Endothelial cell of umbilical vein (primary cell): ENCODE measurements at regions not wholly inside any gene's neighbourhood (a gene's known extent, or its start where the extent isn't known, plus 50 kb on each side); places are given as distances from the start of the nearest gene placed in this dataset.

Experiments used
- BruUV-seq: library from RNA; stranded (reverse); fragments of 400-500 nt; replicated peaks from 2 replicates; lab custom pipeline; 2021; lab: Mats Ljungman, UMichigan
- CTCF ChIA-PET: fragments of 300-600, 350-600 bp; sonication (Branson Sonifier 250); formaldehyde crosslinking; loops from one replicate; lab custom pipeline; 2021; ENCODE audit warnings: antibody characterized with exemption, inconsistent platforms; lab: Charles Lee
- POLR2A ChIA-PET: fragments of 300-600, 350-600 bp; sonication (Branson Sonifier 250); formaldehyde crosslinking; loops from one replicate; lab custom pipeline; 2021; ENCODE audit warnings: antibody characterized with exemption, inconsistent platforms; lab: Charles Lee
- DNase-seq: peaks from one replicate; pipeline ENCODE4 v3.0.0-alpha.2; 2011; ENCODE audit warnings: low read depth, low spot score
- FAIRE-seq: peaks from 2 replicates; lab custom pipeline; 2011; peaks lifted over from hg19 to GRCh38; lab: Jason Lieb, UNC
- H2AFZ ChIP-seq: 2 replicates; pipeline ENCODE4 v1.6.0; 2012; ENCODE audit warnings: low read depth, low read length, control low read depth, inconsistent platforms
- H3K27ac ChIP-seq: 2 replicates; pipeline ENCODE4 v1.5.1; 2011; ENCODE audit warnings: low read depth, mild to moderate bottlenecking, control low read depth, low read length, moderate library complexity; ENCODE audit not compliant: insufficient read depth
- H3K27me3 ChIP-seq, 2 experiments: 2 replicates each; pipeline versions ENCODE4 v1.6.0 to v1.6.1; 2011; ENCODE audit warnings: low read length in 2 of 2, mixed read lengths in 1 of 2; ENCODE audit not compliant: control insufficient read depth in 2 of 2, insufficient read depth in 2 of 2
- H3K36me3 ChIP-seq, 2 experiments: 2 replicates in 1 of 2; 3 replicates in 1 of 2; pipeline ENCODE4 v1.5.1; 2011; ENCODE audit warnings: low read length in 2 of 2, mild to moderate bottlenecking in 1 of 2, moderate library complexity in 1 of 2; ENCODE audit not compliant: control insufficient read depth in 2 of 2, insufficient read depth in 2 of 2; ENCODE audit errors: extremely low read depth in 1 of 2
- H3K4me1 ChIP-seq: 3 replicates; pipeline ENCODE4 v1.5.1; 2011; ENCODE audit warnings: mild to moderate bottlenecking, low read length; ENCODE audit not compliant: control insufficient read depth, insufficient read depth; ENCODE audit errors: extremely low read depth
- H3K4me2 ChIP-seq: 2 replicates; pipeline ENCODE4 v1.6.1; 2011; ENCODE audit warnings: low read length, control low read depth, mixed read lengths; ENCODE audit not compliant: insufficient read depth
- H3K4me3 ChIP-seq, 3 experiments: fragments of 200-600 bp in 1 of 3; sonication (generic), shearing (Covaris generic) in 1 of 3; replicated peaks in 1 of 3; 2 replicates each; pipeline ENCODE4 v1.5.1; 2011 to 2016; ENCODE audit warnings: control low read depth in 3 of 3, low read length in 3 of 3, mild to moderate bottlenecking in 2 of 3, inconsistent platforms in 1 of 3, low read depth in 1 of 3, moderate library complexity in 1 of 3; ENCODE audit not compliant: insufficient read depth in 1 of 3
- H3K79me2 ChIP-seq: 2 replicates; pipeline ENCODE4 v1.6.0; 2012; ENCODE audit warnings: low read length, inconsistent platforms; ENCODE audit not compliant: control insufficient read depth, insufficient read depth
- H3K9ac ChIP-seq: replicated peaks from 2 replicates; pipeline ENCODE3; 2011; ENCODE audit warnings: low read length, control low read depth; ENCODE audit not compliant: insufficient read depth; ENCODE audit errors: extremely low read depth
- H3K9me1 ChIP-seq: replicated peaks from 3 replicates; pipeline ENCODE4 v1.6.0; 2011; ENCODE audit warnings: mild to moderate bottlenecking, low read length; ENCODE audit not compliant: control insufficient read depth, insufficient read depth; ENCODE audit errors: extremely low read depth
- H3K9me3 ChIP-seq: replicated peaks from 2 replicates; pipeline ENCODE4 v1.5.1; 2012; ENCODE audit warnings: low read length, inconsistent platforms; ENCODE audit not compliant: control insufficient read depth, insufficient read depth
- H4K20me1 ChIP-seq: replicated peaks from 2 replicates; pipeline ENCODE3; 2011; ENCODE audit warnings: mild to moderate bottlenecking, low read length; ENCODE audit not compliant: control insufficient read depth, insufficient read depth; ENCODE audit errors: extremely low read depth
- CTCF ChIP-seq, 2 donors: IDR thresholded peaks; 1 replicate in 1 of 2; 2 replicates in 1 of 2; pipeline ENCODE4 v1.5.1; 2011; ENCODE audit warnings: low read length in 2 of 2, mild to moderate bottlenecking in 2 of 2, moderate library complexity in 2 of 2, control low read depth in 1 of 2, inconsistent platforms in 1 of 2, low read depth in 1 of 2; ENCODE audit not compliant: insufficient read depth in 1 of 2; ENCODE audit errors: extremely low read depth in 1 of 2
- EZH2 ChIP-seq: IDR thresholded peaks from 2 replicates; pipeline ENCODE4 v1.6.1; 2012; ENCODE audit warnings: borderline replicate concordance, low read depth, mild to moderate bottlenecking, moderate library complexity, low read length, inconsistent platforms; ENCODE audit not compliant: severe bottlenecking
- FOS ChIP-seq: IDR thresholded peaks from 2 replicates; pipeline ENCODE4 v1.6.1; 2011; ENCODE audit warnings: mild to moderate bottlenecking, low read length, moderate library complexity, borderline replicate concordance; ENCODE audit not compliant: insufficient read depth
- GATA2 ChIP-seq: IDR thresholded peaks from 2 replicates; pipeline ENCODE4 v1.7.0; 2011; ENCODE audit warnings: low read depth, mild to moderate bottlenecking, moderate library complexity, mixed read lengths, low read length; ENCODE audit not compliant: insufficient read length, insufficient read depth
- JUN ChIP-seq: IDR thresholded peaks from 2 replicates; pipeline ENCODE4 v1.6.1; 2011; ENCODE audit warnings: borderline replicate concordance, low read depth; ENCODE audit not compliant: insufficient read length, insufficient read depth
- MYC ChIP-seq: IDR thresholded peaks from one replicate; pipeline ENCODE4 v1.6.1; 2011; ENCODE audit warnings: mild to moderate bottlenecking, low read depth, low read length
- POLR2A ChIP-seq: IDR thresholded peaks from 2 replicates; pipeline ENCODE4 v1.6.1; 2012; ENCODE audit warnings: low read depth, mild to moderate bottlenecking, control low read depth, low read length
- POLR2AphosphoS5 ChIP-seq: IDR thresholded peaks from 2 replicates; pipeline ENCODE4 v1.6.1; 2012; ENCODE audit warnings: low read depth, mild to moderate bottlenecking, control low read depth, low read length, moderate library complexity; ENCODE audit not compliant: insufficient read depth
- dilution Hi-C: fragments of 300-500 bp; cut with MboI; formaldehyde crosslinking; loops from one replicate; pipeline ENCODE4 v1.15.0; 2019; ENCODE audit warnings: low sequenced_read_pairs; ENCODE audit not compliant: extremely low pct_ligation_motif_present
- intact Hi-C: fragments of 100-400 bp; cut with micrococcal nuclease; formaldehyde crosslinking; loops from one replicate; pipeline ENCODE4 v1.10.0; 2022
- TF ChIP-seq, protein P1 (sequence below): IDR thresholded peaks from 2 replicates; pipeline ENCODE4 v1.6.1; 2011; ENCODE audit not compliant: insufficient read depth, insufficient read length

DNA sequence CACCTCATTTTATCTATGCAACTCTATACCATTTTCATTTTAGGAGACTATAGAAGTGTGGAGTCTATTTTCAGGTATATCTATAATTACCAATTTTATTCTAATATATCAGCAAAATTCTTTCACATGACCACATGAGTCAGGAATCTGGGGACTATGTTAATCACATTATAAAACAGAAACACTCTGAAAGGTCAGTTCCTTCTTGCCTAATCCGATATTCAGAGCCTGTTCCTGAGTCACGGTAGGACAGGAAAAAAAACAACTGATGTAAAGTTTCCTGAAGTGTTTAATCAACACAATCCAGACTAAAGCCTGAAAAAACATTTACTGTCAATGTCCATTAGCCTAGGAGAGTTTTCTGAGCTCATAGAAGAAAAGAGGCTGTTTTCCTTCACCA is 1902.3 kb downstream of the NCAM2 start:
- peak overlapping the region; percentile 60 for H3K9ac ChIP-seq
- CTCF ChIA-PET, result interaction anchor here (0.9 to 1.8 kb wide), 9 partner anchors 8 to 325 kb away, joined by 4 to 15 read pairs (median 4); no protein-coding TSS in a partner anchor
- DNase-seq (peak; percentile 98), FAIRE-seq (peak; percentile 93)
- H3K4me3 ChIP-seq, result no peak overlapping the region
- peak overlapping the region; percentile 45 for H3K4me2 ChIP-seq
- no peaks in the 10 kb centered on the region for H3K79me2 ChIP-seq
- no peaks in the 10 kb centered on the region for H4K20me1 ChIP-seq
- no TSS peak for BruUV-seq
- H3K27me3 ChIP-seq, result no peaks in the 10 kb centered on the region
- H3K9me1 ChIP-seq, result no peaks in the 10 kb centered on the region
- H2AFZ ChIP-seq, result no peak overlapping the region
- H3K4me1 ChIP-seq, result peaks cover 37% of the 10 kb centered on the region
- peak; percentile 93 for TF ChIP-seq FOS
- TF ChIP-seq MYC, result no peak
- TF ChIP-seq, protein P1, sequence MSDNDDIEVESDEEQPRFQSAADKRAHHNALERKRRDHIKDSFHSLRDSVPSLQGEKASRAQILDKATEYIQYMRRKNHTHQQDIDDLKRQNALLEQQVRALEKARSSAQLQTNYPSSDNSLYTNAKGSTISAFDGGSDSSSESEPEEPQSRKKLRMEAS, result no peak
- TF ChIP-seq EZH2, result no peak
- TF ChIP-seq POLR2A, result no peak
- TF ChIP-seq CTCF (IDR thresholded peaks at IDR 0.05; ENCODE audit: extremely low read depth in 1 of 2, insufficient read depth in 1 of 2, low read depth in 1 of 2, low read length in 2 of 2), result no peak
- peak; percentile 84 for TF ChIP-seq POLR2AphosphoS5
- peak; percentile 92 for TF ChIP-seq GATA2
- TF ChIP-seq JUN, result peak; percentile 98
- peak overlapping the region; percentile 99 for H3K27ac ChIP-seq
- intact Hi-C loops, result loop anchor here (1.0 to 5.0 kb wide), 8 partner anchors 8 to 1147 kb away; no protein-coding TSS in a partner anchor
- dilution Hi-C loops, result no loop called here
- POLR2A ChIA-PET, result no interaction called here
- no peaks in the 10 kb centered on the region for H3K9me3 ChIP-seq
- no peaks in the 10 kb centered on the region for H3K36me3 ChIP-seq
